SK-N-SH (cell line): ENCODE measurements at regions not wholly inside any gene's neighbourhood (a gene's known extent, or its start where the extent isn't known, plus 50 kb on each side); places are given as distances from the start of the nearest gene placed in this dataset.

Source experiments
- GATA2 ChIP-seq: sonication (generic); formaldehyde crosslinking; IDR thresholded peaks from 2 replicates; pipeline ENCODE4 v1.5.0; 2020; ENCODE audit warnings: mild to moderate bottlenecking, missing genetic modification reagents
- POLR2AphosphoS5 ChIP-seq: IDR thresholded peaks from 2 replicates; pipeline ENCODE4 v1.6.1; 2012; ENCODE audit warnings: low read depth, low read length
- TEAD4 ChIP-seq: IDR thresholded peaks from 2 replicates; pipeline ENCODE4 v1.4.0; 2012; ENCODE audit warnings: mild to moderate bottlenecking, borderline replicate concordance; ENCODE audit not compliant: insufficient read depth
- TF ChIP-seq, protein P1 (sequence below): fragments of 200-600 bp; sonication (generic); IDR thresholded peaks from 2 replicates; pipeline ENCODE4 v1.6.1; 2017; ENCODE audit warnings: antibody characterized with exemption, mild to moderate bottlenecking, moderate library complexity

DNA sequence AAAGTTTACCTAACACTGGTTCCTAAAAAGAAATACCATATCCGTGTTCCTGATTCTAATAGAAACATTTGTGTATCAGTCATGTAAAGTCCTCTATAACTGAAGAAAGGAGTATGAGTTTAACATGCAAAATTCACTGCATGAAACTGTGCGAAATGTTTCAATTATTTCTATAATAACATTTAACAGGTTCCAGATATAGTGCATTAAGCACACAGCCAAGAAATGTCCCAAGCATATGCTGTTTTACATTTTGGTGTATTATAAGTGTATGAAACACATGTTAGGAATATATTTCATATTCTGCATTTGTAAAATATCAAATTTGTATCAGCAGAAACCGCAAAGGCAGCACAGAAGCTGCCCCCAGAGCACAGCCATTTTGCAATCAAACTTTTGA is 764.9 kb downstream of the KCNJ2 start:
- no peak for TF ChIP-seq POLR2AphosphoS5
- TF ChIP-seq, protein P1, sequence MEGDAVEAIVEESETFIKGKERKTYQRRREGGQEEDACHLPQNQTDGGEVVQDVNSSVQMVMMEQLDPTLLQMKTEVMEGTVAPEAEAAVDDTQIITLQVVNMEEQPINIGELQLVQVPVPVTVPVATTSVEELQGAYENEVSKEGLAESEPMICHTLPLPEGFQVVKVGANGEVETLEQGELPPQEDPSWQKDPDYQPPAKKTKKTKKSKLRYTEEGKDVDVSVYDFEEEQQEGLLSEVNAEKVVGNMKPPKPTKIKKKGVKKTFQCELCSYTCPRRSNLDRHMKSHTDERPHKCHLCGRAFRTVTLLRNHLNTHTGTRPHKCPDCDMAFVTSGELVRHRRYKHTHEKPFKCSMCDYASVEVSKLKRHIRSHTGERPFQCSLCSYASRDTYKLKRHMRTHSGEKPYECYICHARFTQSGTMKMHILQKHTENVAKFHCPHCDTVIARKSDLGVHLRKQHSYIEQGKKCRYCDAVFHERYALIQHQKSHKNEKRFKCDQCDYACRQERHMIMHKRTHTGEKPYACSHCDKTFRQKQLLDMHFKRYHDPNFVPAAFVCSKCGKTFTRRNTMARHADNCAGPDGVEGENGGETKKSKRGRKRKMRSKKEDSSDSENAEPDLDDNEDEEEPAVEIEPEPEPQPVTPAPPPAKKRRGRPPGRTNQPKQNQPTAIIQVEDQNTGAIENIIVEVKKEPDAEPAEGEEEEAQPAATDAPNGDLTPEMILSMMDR = no peak
- no peak for TF ChIP-seq GATA2 (CRISPR knock-in tag)
- no peak for TF ChIP-seq TEAD4
